Fibroblast of lung (primary cell): ENCODE measurements at regions not wholly inside any gene's neighbourhood (a gene's known extent, or its start where the extent isn't known, plus 50 kb on each side); places are given as distances from the start of the nearest gene placed in this dataset.
A peak's percentile ranks its signal among the peaks of the same experiment; 100 is the strongest.

Experiments used
- DNase-seq, 2 donors: peaks; one replicate each; pipeline versions ENCODE4 v3.0.0 to v3.0.0-alpha.2; 2010; ENCODE audit warnings: low read depth in 2 of 2
- H2AFZ ChIP-seq: 2 replicates; pipeline ENCODE4 v1.5.1; 2012; ENCODE audit warnings: low read length, control low read depth, inconsistent platforms
- H3K27ac ChIP-seq: 2 replicates; pipeline ENCODE4 v1.5.1; 2011; ENCODE audit warnings: low read length, control low read depth; ENCODE audit not compliant: insufficient read depth
- H3K27me3 ChIP-seq: 2 replicates; pipeline ENCODE4 v1.5.1; 2011; ENCODE audit warnings: mild to moderate bottlenecking, low read length; ENCODE audit not compliant: control insufficient read depth, insufficient read depth
- H3K36me3 ChIP-seq: 2 replicates; pipeline ENCODE4 v1.5.1; 2011; ENCODE audit warnings: low read length; ENCODE audit not compliant: control insufficient read depth, insufficient read depth
- H3K4me1 ChIP-seq: 2 replicates; pipeline ENCODE4 v1.5.1; 2011; ENCODE audit warnings: low read length; ENCODE audit not compliant: control insufficient read depth, insufficient read depth; ENCODE audit errors: extremely low read depth
- H3K4me2 ChIP-seq: 2 replicates; pipeline ENCODE4 v1.5.1; 2011; ENCODE audit warnings: low read length, control low read depth; ENCODE audit not compliant: insufficient read depth; ENCODE audit errors: extremely low read depth
- H3K4me3 ChIP-seq, 4 experiments: fragments of 200-600 bp in 1 of 4; sonication (generic) in 1 of 4; replicated peaks in 1 of 4; 2 replicates each; pipeline ENCODE4 v1.5.1; 2011 to 2016; ENCODE audit warnings: low read length in 4 of 4, low read depth in 3 of 4, mild to moderate bottlenecking in 3 of 4, control low read depth in 2 of 4, inconsistent platforms in 1 of 4, mixed read lengths in 1 of 4; ENCODE audit not compliant: insufficient read depth in 1 of 4; ENCODE audit errors: control extremely low read depth in 1 of 4
- H3K79me2 ChIP-seq: 2 replicates; pipeline ENCODE4 v1.5.1; 2012; ENCODE audit warnings: mild to moderate bottlenecking, low read length, inconsistent platforms; ENCODE audit not compliant: control insufficient read depth, insufficient read depth
- H3K9ac ChIP-seq: 2 replicates; pipeline ENCODE4 v1.5.1; 2011; ENCODE audit warnings: mild to moderate bottlenecking, low read length, control low read depth; ENCODE audit not compliant: insufficient read depth
- H3K9me3 ChIP-seq: 2 replicates; pipeline ENCODE4 v1.5.1; 2012; ENCODE audit warnings: low read depth, low read length; ENCODE audit not compliant: control insufficient read depth, insufficient read depth
- H4K20me1 ChIP-seq: 2 replicates; pipeline ENCODE4 v1.5.1; 2011; ENCODE audit warnings: low read length; ENCODE audit not compliant: control insufficient read depth, insufficient read depth; ENCODE audit errors: extremely low read depth
- CTCF ChIP-seq, 2 donors: IDR thresholded peaks in 1 of 2; conservative IDR thresholded peaks in 1 of 2; 1 replicate in 1 of 2; 2 replicates in 1 of 2; pipeline ENCODE4 v1.5.1; 2011 to 2012; ENCODE audit warnings: low read length in 2 of 2, control low read depth in 1 of 2, inconsistent platforms in 1 of 2, low read depth in 1 of 2, mild to moderate bottlenecking in 1 of 2
- EZH2 ChIP-seq: IDR thresholded peaks from 2 replicates; pipeline ENCODE4 v1.5.1; 2012; ENCODE audit warnings: low read length, control low read depth, mild to moderate bottlenecking; ENCODE audit errors: missing control alignments

GRCh38 chr4:186904101-186904500 lies 180.4 kb upstream of the FAT1 start:
- H3K9ac ChIP-seq = no peak overlapping the region
- no peak overlapping the region for H3K4me3 ChIP-seq
- H2AFZ ChIP-seq = no peak overlapping the region
- H3K79me2 ChIP-seq = no peaks in the 10 kb centered on the region
- no peaks in the 10 kb centered on the region for H3K36me3 ChIP-seq
- TF ChIP-seq CTCF (conservative IDR thresholded peaks at IDR 0.05 in 1 of 2, IDR thresholded peaks at IDR 0.05 in 1 of 2; ENCODE audit: low read depth in 1 of 2, low read length in 2 of 2) (no peak), EZH2 (no peak)
- no peaks in the 10 kb centered on the region for H4K20me1 ChIP-seq
- peaks cover 9% of the 10 kb centered on the region for H3K4me1 ChIP-seq
- H3K9me3 ChIP-seq = no peaks in the 10 kb centered on the region
- peak; percentile 80 to 90 for DNase-seq
- H3K27me3 ChIP-seq = no peaks in the 10 kb centered on the region
- no peak overlapping the region for H3K27ac ChIP-seq
- H3K4me2 ChIP-seq = peak overlapping the region; percentile 20

- Histone ChIP-seq H3K4me1 (peaks cover 9% of the 10 kb centered on the region), H3K27ac (no peak overlapping the region), H3K4me2 (no peak overlapping the region), H2AFZ (no peak overlapping the region), H3K9me3 (no peaks in the 10 kb centered on the region), H3K27me3 (no peaks in the 10 kb centered on the region), H3K36me3 (no peaks in the 10 kb centered on the region), H3K4me3 (no peak overlapping the region), H3K9ac (no peak overlapping the region), H3K79me2 (no peaks in the 10 kb centered on the region), H4K20me1 (no peaks in the 10 kb centered on the region)
- no peak for DNase-seq
- TF ChIP-seq CTCF (conservative IDR thresholded peaks at IDR 0.05 in 1 of 2, IDR thresholded peaks at IDR 0.05 in 1 of 2; ENCODE audit: low read depth in 1 of 2, low read length in 2 of 2) (no peak), EZH2 (no peak)
These were observed 183.1 kb upstream of the FAT1 start for GRCh38 chr4:186906722-186907121.

GRCh38 chr4:186910385-186910784 lies 186.7 kb upstream of the FAT1 start:
- TF ChIP-seq CTCF (conservative IDR thresholded peaks at IDR 0.05 in 1 of 2, IDR thresholded peaks at IDR 0.05 in 1 of 2; ENCODE audit: low read depth in 1 of 2, low read length in 2 of 2) (no peak), EZH2 (no peak)
- Histone ChIP-seq H3K27ac (no peak overlapping the region), H3K79me2 (no peaks in the 10 kb centered on the region), H3K9ac (no peak overlapping the region), H3K9me3 (no peaks in the 10 kb centered on the region), H3K36me3 (no peaks in the 10 kb centered on the region), H3K27me3 (no peaks in the 10 kb centered on the region), H3K4me3 (no peak overlapping the region), H3K4me2 (no peak overlapping the region), H4K20me1 (no peaks in the 10 kb centered on the region), H3K4me1 (no peaks in the 10 kb centered on the region), H2AFZ (no peak overlapping the region)
- DNase-seq = no peak
